Adrenal gland (tissue), 5 donors: ENCODE measurements at regions not wholly inside any gene's neighbourhood (a gene's known extent, or its start where the extent isn't known, plus 50 kb on each side); places are given as distances from the start of the nearest gene placed in this dataset.

ENCODE experiments used
- POLR2A ChIP-seq, 2 donors: fragments of 450-650 bp; IDR thresholded peaks; one replicate each; pipeline ENCODE4 v1.6.1; 2017; ENCODE audit warnings: antibody characterized with exemption in 2 of 2, mild to moderate bottlenecking in 2 of 2, moderate library complexity in 1 of 2
- TF ChIP-seq, protein P1 (sequence below), 6 experiments: fragments of 450-650 bp in 4 of 6; fragments of 200-600 bp in 2 of 6; sonication (generic) in 1 of 6; IDR thresholded peaks; 1 replicate in 5 of 6; 2 replicates in 1 of 6; pipeline versions ENCODE4 v1.5.1 to v1.8.0; 2016 to 2021; ENCODE audit warnings: antibody characterized with exemption in 6 of 6, mild to moderate bottlenecking in 2 of 6, moderate library complexity in 1 of 6
- donor health status: DM: no; HTN: no; CAD: no.

DNA sequence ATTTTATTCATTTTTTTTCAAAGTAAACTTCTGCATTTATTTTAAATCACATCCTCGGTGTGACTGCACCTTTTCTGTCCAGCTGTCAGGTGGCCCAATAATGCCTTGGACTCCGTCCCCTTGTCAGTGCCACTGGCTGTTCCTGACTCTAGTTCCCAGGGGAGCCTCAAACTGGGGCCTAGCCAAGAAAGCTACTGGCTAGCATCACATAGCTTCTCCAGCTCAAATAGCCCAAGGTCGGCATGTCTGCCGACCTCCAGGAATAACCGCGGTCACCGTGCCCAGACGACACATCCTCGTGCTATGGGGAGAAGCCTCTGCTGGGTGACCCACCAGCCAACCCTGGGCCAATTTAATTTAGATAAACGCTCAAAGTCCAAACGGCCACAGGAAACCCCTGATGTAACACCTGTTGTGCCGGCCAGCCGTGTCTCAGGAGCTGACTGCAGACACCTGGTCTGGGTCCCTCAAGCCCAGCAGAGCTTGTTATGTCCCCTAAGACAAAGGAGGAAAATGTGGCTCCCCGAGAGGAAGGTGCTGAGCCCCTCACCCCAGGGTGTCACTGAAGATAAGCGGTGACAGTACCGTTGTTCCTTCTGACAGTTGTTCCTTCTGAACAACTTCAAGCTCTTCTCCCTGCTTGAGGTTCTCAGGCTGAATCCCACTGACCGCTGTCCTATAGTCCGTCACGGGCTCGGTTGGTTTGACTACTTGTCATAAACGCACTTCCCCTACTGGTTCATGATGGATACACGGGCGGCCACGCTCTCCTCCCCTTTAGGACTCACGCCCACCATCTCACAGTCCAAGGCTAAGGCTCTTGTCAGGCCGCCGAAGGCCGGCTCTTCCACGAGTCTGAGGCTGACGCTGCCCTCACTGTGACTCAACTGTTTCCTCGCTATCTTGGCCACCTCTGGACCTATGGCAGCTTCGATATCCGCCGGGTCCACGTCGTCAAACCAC, 126.2 kb downstream of the KLF13 start:
- no peak for TF ChIP-seq POLR2A (IDR thresholded peaks at IDR 0.05)
- TF ChIP-seq, protein P1, sequence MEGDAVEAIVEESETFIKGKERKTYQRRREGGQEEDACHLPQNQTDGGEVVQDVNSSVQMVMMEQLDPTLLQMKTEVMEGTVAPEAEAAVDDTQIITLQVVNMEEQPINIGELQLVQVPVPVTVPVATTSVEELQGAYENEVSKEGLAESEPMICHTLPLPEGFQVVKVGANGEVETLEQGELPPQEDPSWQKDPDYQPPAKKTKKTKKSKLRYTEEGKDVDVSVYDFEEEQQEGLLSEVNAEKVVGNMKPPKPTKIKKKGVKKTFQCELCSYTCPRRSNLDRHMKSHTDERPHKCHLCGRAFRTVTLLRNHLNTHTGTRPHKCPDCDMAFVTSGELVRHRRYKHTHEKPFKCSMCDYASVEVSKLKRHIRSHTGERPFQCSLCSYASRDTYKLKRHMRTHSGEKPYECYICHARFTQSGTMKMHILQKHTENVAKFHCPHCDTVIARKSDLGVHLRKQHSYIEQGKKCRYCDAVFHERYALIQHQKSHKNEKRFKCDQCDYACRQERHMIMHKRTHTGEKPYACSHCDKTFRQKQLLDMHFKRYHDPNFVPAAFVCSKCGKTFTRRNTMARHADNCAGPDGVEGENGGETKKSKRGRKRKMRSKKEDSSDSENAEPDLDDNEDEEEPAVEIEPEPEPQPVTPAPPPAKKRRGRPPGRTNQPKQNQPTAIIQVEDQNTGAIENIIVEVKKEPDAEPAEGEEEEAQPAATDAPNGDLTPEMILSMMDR (IDR thresholded peaks at IDR 0.05), result no peak
